ENCODE measurements at regions not wholly inside any gene's neighbourhood (a gene's known extent, or its start where the extent isn't known, plus 50 kb on each side); places are given as distances from the start of the nearest gene placed in this dataset.

DNA sequence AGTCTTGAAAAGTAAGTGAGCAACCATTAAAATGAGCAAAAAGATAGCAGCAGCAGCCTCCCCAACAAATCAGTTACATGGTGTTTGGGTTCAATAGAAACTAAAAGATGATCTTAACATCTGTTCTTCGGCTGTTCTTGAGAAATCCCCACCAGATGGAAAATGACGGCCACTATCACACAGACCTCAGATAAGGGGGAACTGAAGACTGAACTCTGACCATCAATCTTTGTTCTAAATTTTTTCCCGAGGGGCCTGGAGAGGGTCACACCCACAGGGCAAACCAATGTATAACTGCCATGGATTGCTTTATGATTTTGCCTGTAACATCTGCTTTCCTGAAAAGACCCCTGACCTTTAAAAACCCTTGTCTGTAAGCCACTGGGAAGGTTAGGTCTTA is 624.8 kb upstream of the KIRREL3 start:
- no peak for ATAC-seq (ENCODE audit: low read depth)
- H3K79me2 ChIP-seq (ENCODE audit: control insufficient read depth, insufficient read depth, low read length), result no peaks in the 10 kb centered on the region
- intact Hi-C loops (cut with micrococcal nuclease), result no loop called here
- H4K20me1 ChIP-seq (ENCODE audit: control insufficient read depth, insufficient read depth, low read length, poor library complexity, severe bottlenecking), result no peaks in the 10 kb centered on the region
- no peaks in the 10 kb centered on the region for H3K4me1 Mint-ChIP-seq
- ChIA-PET POLR2A (no interaction called here), CTCF (no interaction called here)
- H3K36me3 ChIP-seq (replicated peaks in 1 of 2; ENCODE audit: control extremely low read depth in 1 of 2, control insufficient read depth in 1 of 2, extremely low read depth in 1 of 2, insufficient read depth in 2 of 2, low read length in 1 of 2), result no peaks in the 10 kb centered on the region
- no peak overlapping the region for H3K9ac ChIP-seq (ENCODE audit: low read length)
- no peaks in the 10 kb centered on the region for H3K9me3 Mint-ChIP-seq (ENCODE audit: insufficient read depth)
- TF ChIP-seq EZH2 (IDR thresholded peaks at IDR 0.05; ENCODE audit: borderline replicate concordance, insufficient read depth, low read depth, low read length, poor library complexity, severe bottlenecking), result no peak
- TF ChIP-seq, protein P1, sequence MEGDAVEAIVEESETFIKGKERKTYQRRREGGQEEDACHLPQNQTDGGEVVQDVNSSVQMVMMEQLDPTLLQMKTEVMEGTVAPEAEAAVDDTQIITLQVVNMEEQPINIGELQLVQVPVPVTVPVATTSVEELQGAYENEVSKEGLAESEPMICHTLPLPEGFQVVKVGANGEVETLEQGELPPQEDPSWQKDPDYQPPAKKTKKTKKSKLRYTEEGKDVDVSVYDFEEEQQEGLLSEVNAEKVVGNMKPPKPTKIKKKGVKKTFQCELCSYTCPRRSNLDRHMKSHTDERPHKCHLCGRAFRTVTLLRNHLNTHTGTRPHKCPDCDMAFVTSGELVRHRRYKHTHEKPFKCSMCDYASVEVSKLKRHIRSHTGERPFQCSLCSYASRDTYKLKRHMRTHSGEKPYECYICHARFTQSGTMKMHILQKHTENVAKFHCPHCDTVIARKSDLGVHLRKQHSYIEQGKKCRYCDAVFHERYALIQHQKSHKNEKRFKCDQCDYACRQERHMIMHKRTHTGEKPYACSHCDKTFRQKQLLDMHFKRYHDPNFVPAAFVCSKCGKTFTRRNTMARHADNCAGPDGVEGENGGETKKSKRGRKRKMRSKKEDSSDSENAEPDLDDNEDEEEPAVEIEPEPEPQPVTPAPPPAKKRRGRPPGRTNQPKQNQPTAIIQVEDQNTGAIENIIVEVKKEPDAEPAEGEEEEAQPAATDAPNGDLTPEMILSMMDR (IDR thresholded peaks at IDR 0.05), result no peak
- H2AFZ ChIP-seq (ENCODE audit: insufficient read depth, low read depth, low read length, poor library complexity, severe bottlenecking), result no peak overlapping the region
- H3K4me3 ChIP-seq (ENCODE audit: control extremely low read depth in 1 of 5, extremely low read depth in 1 of 5, insufficient read depth in 1 of 5, low read depth in 2 of 5, low read length in 4 of 5), result no peak overlapping the region
- no peaks in the 10 kb centered on the region for H3K27me3 ChIP-seq (replicated peaks in 1 of 4; ENCODE audit: control extremely low read depth in 1 of 4, control insufficient read depth in 3 of 4, insufficient read depth in 4 of 4, low read length in 3 of 4)
- no peaks in the 10 kb centered on the region for H3K4me1 ChIP-seq (ENCODE audit: control insufficient read depth in 2 of 2, insufficient read depth in 2 of 2, low read length in 2 of 2)
- H3K4me2 ChIP-seq (replicated peaks; ENCODE audit: low read depth, low read length, poor library complexity, severe bottlenecking), result no peak overlapping the region
- 72% methylated on average over 3 of the region's 3 CpGs for WGBS (ENCODE audit: insufficient coverage)
- no peak for DNase-seq
- peaks cover 0 to 1% (median 0%) of the 10 kb centered on the region in 3 donors for H3K9me3 ChIP-seq (ENCODE audit: control extremely low read depth in 1 of 3, control insufficient read depth in 2 of 3, insufficient read depth in 1 of 3, low read length in 2 of 3)
- H3K27ac Mint-ChIP-seq, result no peak overlapping the region
- no peaks in the 10 kb centered on the region for H3K27me3 Mint-ChIP-seq
- no peak overlapping the region for H3K27ac ChIP-seq (ENCODE audit: low read length in 2 of 2)
- no peak overlapping the region for H3K4me3 Mint-ChIP-seq

DNA sequence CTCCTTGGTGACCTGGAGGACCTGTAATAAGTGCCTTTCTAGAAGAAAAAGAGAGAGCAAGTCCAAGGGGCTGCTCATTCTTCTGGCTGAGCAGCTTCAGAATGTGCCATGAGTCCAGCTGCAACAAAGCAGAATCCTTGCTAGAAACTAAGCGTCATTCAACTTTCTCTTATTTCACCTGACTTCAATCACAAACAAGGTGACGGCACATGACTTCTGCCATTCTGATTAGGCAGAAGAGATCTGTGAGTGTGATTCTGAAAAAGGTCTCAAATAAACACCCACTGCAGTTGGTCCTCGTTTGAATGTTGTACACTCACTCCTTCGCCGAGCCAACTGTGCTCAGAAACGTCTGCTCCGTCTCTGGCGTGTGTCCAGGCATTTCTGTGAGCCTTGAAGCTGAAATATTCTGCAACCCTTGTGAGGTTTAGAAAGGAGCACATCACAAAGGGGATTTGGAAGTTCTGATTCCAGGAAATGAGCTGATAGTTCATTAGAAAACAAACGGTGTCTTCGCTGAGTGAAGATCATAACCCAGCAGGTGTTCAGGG is 623.8 kb upstream of the KIRREL3 start:
- H2AFZ ChIP-seq (ENCODE audit: insufficient read depth, low read depth, low read length, poor library complexity, severe bottlenecking), result no peak overlapping the region
- H3K4me3 Mint-ChIP-seq, result no peak overlapping the region
- no peaks in the 10 kb centered on the region for H3K4me1 ChIP-seq (ENCODE audit: control insufficient read depth in 2 of 2, insufficient read depth in 2 of 2, low read length in 2 of 2)
- H4K20me1 ChIP-seq (ENCODE audit: control insufficient read depth, insufficient read depth, low read length, poor library complexity, severe bottlenecking), result no peaks in the 10 kb centered on the region
- no peak for DNase-seq
- TF ChIP-seq EZH2 (IDR thresholded peaks at IDR 0.05; ENCODE audit: borderline replicate concordance, insufficient read depth, low read depth, low read length, poor library complexity, severe bottlenecking), result no peak
- TF ChIP-seq, protein P1 (IDR thresholded peaks at IDR 0.05), result no peak
- H3K27me3 Mint-ChIP-seq, result no peaks in the 10 kb centered on the region
- H3K9me3 Mint-ChIP-seq (ENCODE audit: insufficient read depth), result no peaks in the 10 kb centered on the region
- no peak for ATAC-seq (ENCODE audit: low read depth)
- H3K9ac ChIP-seq (ENCODE audit: low read length), result no peak overlapping the region
- peaks cover 0 to 1% (median 0%) of the 10 kb centered on the region in 3 donors for H3K9me3 ChIP-seq (ENCODE audit: control extremely low read depth in 1 of 3, control insufficient read depth in 2 of 3, insufficient read depth in 1 of 3, low read length in 2 of 3)
- WGBS (ENCODE audit: insufficient coverage), result 92% methylated on average over 6 of the region's 10 CpGs
- ChIA-PET CTCF (no interaction called here), POLR2A (no interaction called here)
- no peak overlapping the region for H3K4me3 ChIP-seq (ENCODE audit: control extremely low read depth in 1 of 5, extremely low read depth in 1 of 5, insufficient read depth in 1 of 5, low read depth in 2 of 5, low read length in 4 of 5)
- H3K79me2 ChIP-seq (ENCODE audit: control insufficient read depth, insufficient read depth, low read length), result no peaks in the 10 kb centered on the region
- no peak overlapping the region for H3K4me2 ChIP-seq (replicated peaks; ENCODE audit: low read depth, low read length, poor library complexity, severe bottlenecking)
- no peak overlapping the region for H3K27ac Mint-ChIP-seq
- intact Hi-C loops (cut with micrococcal nuclease), result no loop called here
- no peaks in the 10 kb centered on the region for H3K27me3 ChIP-seq (replicated peaks in 1 of 4; ENCODE audit: control extremely low read depth in 1 of 4, control insufficient read depth in 3 of 4, insufficient read depth in 4 of 4, low read length in 3 of 4)
- no peaks in the 10 kb centered on the region for H3K4me1 Mint-ChIP-seq
- H3K27ac ChIP-seq (ENCODE audit: low read length in 2 of 2), result no peak overlapping the region
- H3K36me3 ChIP-seq (replicated peaks in 1 of 2; ENCODE audit: control extremely low read depth in 1 of 2, control insufficient read depth in 1 of 2, extremely low read depth in 1 of 2, insufficient read depth in 2 of 2, low read length in 1 of 2), result no peaks in the 10 kb centered on the region

Measured in B cell (primary cell).